H1 (cell line): ENCODE measurements at regions not wholly inside any gene's neighbourhood (a gene's known extent, or its start where the extent isn't known, plus 50 kb on each side); places are given as distances from the start of the nearest gene placed in this dataset.

ENCODE experiments used
- CTCF ChIA-PET: fragments of 300-600 bp; sonication (Branson Sonifier 250); formaldehyde crosslinking; loops from one replicate; lab custom pipeline; 2021; ENCODE audit not compliant: partially characterized antibody; lab: Charles Lee
- POLR2A ChIA-PET: fragments of 300-600 bp; sonication (Branson Sonifier 250); formaldehyde crosslinking; loops from one replicate; lab custom pipeline; 2021; ENCODE audit warnings: inconsistent platforms; ENCODE audit not compliant: partially characterized antibody; lab: Charles Lee
- DNase-seq, 2 experiments: peaks; one replicate each; pipeline versions ENCODE4 v3.0.0 to v3.0.0-alpha.2; 2010 to 2022; ENCODE audit warnings: low spot score in 2 of 2, low read depth in 1 of 2, mixed read lengths in 1 of 2
- FAIRE-seq: peaks from 2 replicates; lab custom pipeline; 2011; peaks lifted over from hg19 to GRCh38; lab: Jason Lieb, UNC
- H2AFZ ChIP-seq: 2 replicates; pipeline ENCODE4 v1.8.1; 2012; ENCODE audit warnings: low read length, inconsistent platforms
- H2AK5ac ChIP-seq: 2 replicates; pipeline ENCODE4 v1.6.1; 2013; ENCODE audit warnings: low read depth, low read length
- H2BK120ac ChIP-seq: replicated peaks from 2 replicates; pipeline ENCODE3; 2013; ENCODE audit warnings: low read depth, low read length, inconsistent platforms
- H2BK12ac ChIP-seq: 2 replicates; pipeline ENCODE4 v1.6.1; 2013; ENCODE audit warnings: low read depth, low read length
- H2BK15ac ChIP-seq: 2 replicates; pipeline ENCODE4 v1.6.1; 2013; ENCODE audit warnings: low read length
- H2BK20ac ChIP-seq: 2 replicates; pipeline ENCODE4 v1.6.1; 2013; ENCODE audit warnings: low read length
- H2BK5ac ChIP-seq: 2 replicates; pipeline ENCODE4 v1.6.1; 2013; ENCODE audit warnings: low read depth, low read length
- H3K14ac ChIP-seq: 2 replicates; pipeline ENCODE4 v1.6.1; 2013; ENCODE audit warnings: inconsistent platforms; ENCODE audit not compliant: insufficient read length
- H3K18ac ChIP-seq: 2 replicates; pipeline ENCODE4 v1.6.1; 2013; ENCODE audit warnings: low read length; ENCODE audit errors: extremely low read depth
- H3K23ac ChIP-seq: 2 replicates; pipeline ENCODE4 v1.6.1; 2013; ENCODE audit warnings: inconsistent platforms; ENCODE audit not compliant: insufficient read length
- H3K23me2 ChIP-seq: 2 replicates; pipeline ENCODE4 v1.6.1; 2013; ENCODE audit warnings: low read depth, low read length
- H3K27ac ChIP-seq: 2 replicates; pipeline ENCODE4 v1.6.1; 2011; ENCODE audit warnings: low read depth, low read length, inconsistent platforms
- H3K27me3 ChIP-seq, 4 experiments: replicated peaks in 1 of 4; 1 replicate in 1 of 4; 2 replicates in 3 of 4; pipeline versions ENCODE4 v1.6.1 to v1.8.1; 2011 to 2013; ENCODE audit warnings: low read length in 3 of 4, mild to moderate bottlenecking in 3 of 4, inconsistent platforms in 2 of 4, mixed read lengths in 2 of 4, moderate library complexity in 1 of 4; ENCODE audit not compliant: control insufficient read depth in 3 of 4, insufficient read depth in 3 of 4; ENCODE audit errors: extremely low read depth in 1 of 4
- H3K36me3 ChIP-seq, 4 experiments: 2 replicates each; pipeline versions ENCODE4 v1.6.1 to v1.8.1; 2011 to 2013; ENCODE audit warnings: mild to moderate bottlenecking in 4 of 4, low read length in 3 of 4, moderate library complexity in 2 of 4, control low read depth in 1 of 4, inconsistent platforms in 1 of 4; ENCODE audit not compliant: insufficient read depth in 4 of 4, control insufficient read depth in 2 of 4
- H3K4ac ChIP-seq: replicated peaks from 2 replicates; pipeline ENCODE3; 2013; ENCODE audit warnings: low read length, low read depth, mixed read lengths, inconsistent platforms; ENCODE audit not compliant: insufficient read length
- H3K4me1 ChIP-seq, 4 experiments: replicated peaks in 1 of 4; 1 replicate in 1 of 4; 2 replicates in 3 of 4; pipeline versions ENCODE4 v1.6.1 to v1.8.1; 2011 to 2013; ENCODE audit warnings: low read length in 3 of 4, inconsistent platforms in 2 of 4, mixed read lengths in 1 of 4; ENCODE audit not compliant: insufficient read depth in 4 of 4, control insufficient read depth in 3 of 4
- H3K4me2 ChIP-seq, 2 experiments: 2 replicates each; pipeline versions ENCODE4 v1.6.1 to v1.8.1; 2011 to 2013; ENCODE audit warnings: low read depth in 2 of 2, low read length in 2 of 2, control low read depth in 1 of 2, inconsistent platforms in 1 of 2, mild to moderate bottlenecking in 1 of 2; ENCODE audit not compliant: insufficient read depth in 1 of 2
- H3K4me3 ChIP-seq, 4 experiments: fragments of 200-600, 300-600 bp in 1 of 4; sonication (generic), shearing (Covaris generic), sonication (Bioruptor Twin) in 1 of 4; 2 replicates each; pipeline versions ENCODE4 v1.5.1 to v1.8.1; 2011 to 2016; ENCODE audit warnings: low read length in 4 of 4, low read depth in 3 of 4, control low read depth in 2 of 4, inconsistent platforms in 2 of 4, mild to moderate bottlenecking in 2 of 4, mixed read lengths in 1 of 4, moderate library complexity in 1 of 4; ENCODE audit not compliant: insufficient read depth in 2 of 4; ENCODE audit errors: extremely low read depth in 1 of 4
- H3K56ac ChIP-seq: replicated peaks from 2 replicates; pipeline ENCODE3; 2013; ENCODE audit warnings: low read depth, mild to moderate bottlenecking, mixed read lengths, low read length, inconsistent platforms; ENCODE audit not compliant: insufficient read length
- H3K79me1 ChIP-seq: 2 replicates; pipeline ENCODE4 v1.6.1; 2013; ENCODE audit warnings: low read depth, low read length, control low read depth
- H3K79me2 ChIP-seq, 2 experiments: 2 replicates each; pipeline versions ENCODE4 v1.6.1 to v1.8.1; 2012 to 2013; ENCODE audit warnings: low read length in 2 of 2, mild to moderate bottlenecking in 2 of 2, inconsistent platforms in 1 of 2; ENCODE audit not compliant: insufficient read depth in 2 of 2, control insufficient read depth in 1 of 2
- H3K9ac ChIP-seq, 4 experiments: replicated peaks in 1 of 4; 1 replicate in 1 of 4; 2 replicates in 3 of 4; pipeline versions ENCODE4 v1.6.1 to v1.8.1; 2011 to 2013; ENCODE audit warnings: low read depth in 3 of 4, low read length in 3 of 4, control low read depth in 2 of 4, mild to moderate bottlenecking in 2 of 4, moderate library complexity in 2 of 4, inconsistent platforms in 1 of 4; ENCODE audit errors: extremely low read depth in 1 of 4
- H3K9me3 ChIP-seq, 2 experiments: 2 replicates each; pipeline versions ENCODE4 v1.6.1 to v1.8.1; 2012 to 2013; ENCODE audit warnings: mild to moderate bottlenecking in 2 of 2, moderate library complexity in 2 of 2, control low read depth in 1 of 2, inconsistent platforms in 1 of 2, low read depth in 1 of 2, low read length in 1 of 2, mixed read lengths in 1 of 2; ENCODE audit not compliant: insufficient read depth in 2 of 2
- H4K20me1 ChIP-seq, 2 experiments: replicated peaks in 1 of 2; 2 replicates each; pipeline versions ENCODE3 to v1.8.1; 2011 to 2013; ENCODE audit warnings: inconsistent platforms in 2 of 2, low read length in 2 of 2, mild to moderate bottlenecking in 1 of 2; ENCODE audit not compliant: insufficient read depth in 2 of 2, control insufficient read depth in 1 of 2
- H4K5ac ChIP-seq: 2 replicates; pipeline ENCODE4 v1.6.1; 2013; ENCODE audit warnings: low read length, low read depth, mixed read lengths, inconsistent platforms; ENCODE audit not compliant: insufficient read length
- H4K8ac ChIP-seq: 2 replicates; pipeline ENCODE4 v1.8.0; 2013; ENCODE audit warnings: mild to moderate bottlenecking, moderate library complexity, low read length, inconsistent platforms; ENCODE audit not compliant: insufficient read depth; ENCODE audit errors: extremely low read depth
- H4K91ac ChIP-seq: replicated peaks from 2 replicates; pipeline ENCODE3; 2013; ENCODE audit warnings: low read length, mixed read lengths, inconsistent platforms; ENCODE audit not compliant: insufficient read length
- ATF3 ChIP-seq: IDR thresholded peaks from 2 replicates; pipeline ENCODE4 v1.6.1; 2011; ENCODE audit warnings: low read depth, mild to moderate bottlenecking, low read length; ENCODE audit not compliant: insufficient read depth
- BACH1 ChIP-seq: IDR thresholded peaks from 2 replicates; pipeline ENCODE4 v1.6.1; 2012; ENCODE audit warnings: low read length, improper control_type of control experiment
- CHD2 ChIP-seq: IDR thresholded peaks from 2 replicates; pipeline ENCODE4 v1.6.1; 2012; ENCODE audit warnings: low read length, improper control_type of control experiment
- CREB1 ChIP-seq: IDR thresholded peaks from 2 replicates; pipeline ENCODE4 v1.6.1; 2012; ENCODE audit warnings: inconsistent platforms
- E2F6 ChIP-seq: IDR thresholded peaks from 2 replicates; pipeline ENCODE4 v1.6.1; 2012; ENCODE audit warnings: inconsistent platforms
- GABPA ChIP-seq: IDR thresholded peaks from 2 replicates; pipeline ENCODE4 v1.6.1; 2011; ENCODE audit warnings: mild to moderate bottlenecking, low read length, moderate library complexity, borderline replicate concordance; ENCODE audit not compliant: insufficient read depth
- KDM4A ChIP-seq: IDR thresholded peaks from one replicate; pipeline ENCODE4 v1.7.1; 2012; ENCODE audit warnings: low read depth, mild to moderate bottlenecking, moderate library complexity, low read length, inconsistent platforms; ENCODE audit not compliant: severe bottlenecking
- NANOG ChIP-seq: IDR thresholded peaks from 2 replicates; pipeline ENCODE4 v1.6.1; 2011; ENCODE audit warnings: low read length, low read depth, mild to moderate bottlenecking, inconsistent platforms; ENCODE audit not compliant: insufficient read depth, poor library complexity, severe bottlenecking
- NRF1 ChIP-seq: IDR thresholded peaks from 2 replicates; pipeline ENCODE4 v1.6.1; 2011; ENCODE audit warnings: mild to moderate bottlenecking, low read depth, low read length, improper control_type of control experiment
- RNF2 ChIP-seq: fragments of 200-900, 300-1000 bp; sonication (generic); IDR thresholded peaks from 2 replicates; pipeline ENCODE4 v1.7.1; 2016; ENCODE audit warnings: borderline replicate concordance, low read depth, mild to moderate bottlenecking, antibody characterized with exemption, low read length; ENCODE audit not compliant: poor library complexity, severe bottlenecking; ENCODE audit errors: missing control alignments
- RXRA ChIP-seq: IDR thresholded peaks from 2 replicates; pipeline ENCODE4 v1.6.1; 2011; ENCODE audit warnings: low read depth, mild to moderate bottlenecking, low read length, moderate library complexity; ENCODE audit not compliant: insufficient read depth
- TAF7 ChIP-seq: optimal IDR thresholded peaks from 2 replicates; pipeline ENCODE3; 2011; ENCODE audit warnings: low read depth, mild to moderate bottlenecking, inconsistent platforms, low read length, moderate library complexity, borderline replicate concordance
- TCF12 ChIP-seq: IDR thresholded peaks from 2 replicates; pipeline ENCODE4 v1.6.1; 2011; ENCODE audit warnings: low read depth, mild to moderate bottlenecking, low read length
- WGBS, 2 experiments: shearing (Covaris generic) in 1 of 2; methylation state at CpG; one replicate each; pipeline versions ENCODE4 v1.1.6 to v1.1.7; 2013 to 2015; ENCODE audit warnings: low lambda C conversion rate in 2 of 2, mixed read lengths in 2 of 2, inconsistent platforms in 1 of 2, low coverage in 1 of 2, missing lambda C conversion rate in 1 of 2; ENCODE audit not compliant: insufficient replicate concordance in 2 of 2, insufficient coverage in 1 of 2, insufficient read length in 1 of 2; ENCODE audit errors: extremely low coverage in 1 of 2, missing lambda C conversion rate in 1 of 2; 5-methylcytosine and 5-hydroxymethylcytosine counted together

GRCh38 chr17:63151941-63152523, 186.0 kb downstream of the TANC2 start:
- no peak overlapping the region for H3K4me2 ChIP-seq
- no peaks in the 10 kb centered on the region for H3K9me3 ChIP-seq
- H3K18ac ChIP-seq, result no peak overlapping the region
- no peak overlapping the region for H4K91ac ChIP-seq
- H3K79me2 ChIP-seq, result no peaks in the 10 kb centered on the region
- no peaks in the 10 kb centered on the region for H3K27me3 ChIP-seq
- POLR2A ChIA-PET, result no interaction called here
- H2BK20ac ChIP-seq, result no peak overlapping the region
- H2AK5ac ChIP-seq, result no peak overlapping the region
- no peak overlapping the region for H3K9ac ChIP-seq
- no peaks in the 10 kb centered on the region for H3K79me1 ChIP-seq
- H3K4me1 ChIP-seq, result peaks cover 0 to 13% (median 3%) of the 10 kb centered on the region in 4 experiments; a peak in 3 of 7 replicates
- no peak overlapping the region for H2BK15ac ChIP-seq
- no peaks in the 10 kb centered on the region for H3K36me3 ChIP-seq
- H2BK12ac ChIP-seq, result no peak overlapping the region
- no peak overlapping the region for H3K4me3 ChIP-seq
- DNase-seq, result no peak
- H2BK5ac ChIP-seq, result no peak overlapping the region
- no peak overlapping the region for H2BK120ac ChIP-seq
- CTCF ChIA-PET, result no interaction called here
- H3K14ac ChIP-seq, result no peak overlapping the region
- H2AFZ ChIP-seq, result no peak overlapping the region
- 80% methylated on average over 4 of the region's 4 CpGs; no CpG with 5 or more reads in 1 of the 2 experiments for WGBS, 2 experiments
- H4K5ac ChIP-seq, result no peak overlapping the region
- H3K27ac ChIP-seq, result no peak overlapping the region
- H4K20me1 ChIP-seq, result no peaks in the 10 kb centered on the region
- no peak overlapping the region for H3K23ac ChIP-seq
- no peak overlapping the region for H3K4ac ChIP-seq
- H4K8ac ChIP-seq, result no peak overlapping the region
- no peak for FAIRE-seq
- H3K56ac ChIP-seq, result no peak overlapping the region
- no peaks in the 10 kb centered on the region for H3K23me2 ChIP-seq
- TF ChIP-seq NANOG (no peak), CHD2 (no peak), RXRA (no peak), NRF1 (no peak), KDM4A (no peak), E2F6 (no peak), RNF2 (no peak), CREB1 (no peak), TCF12 (no peak), GABPA (no peak), BACH1 (no peak), ATF3 (no peak), TAF7 (no peak)
